Upper lobe of right lung (tissue), 1 donor: ENCODE measurements at regions not wholly inside any gene's neighbourhood (a gene's known extent, or its start where the extent isn't known, plus 50 kb on each side); places are given as distances from the start of the nearest gene placed in this dataset.

Experiments used
- ATAC-seq: fragments of 200-7000 bp; cut with Tn5 transposase; one replicate; pipeline ENCODE4 v1.9.1; 2020; ENCODE audit warnings: mild to moderate bottlenecking, moderate library complexity
- DNase-seq: peaks from one replicate; pipeline ENCODE4 v3.0.0-alpha.2; 2020
- H3K27ac ChIP-seq: fragments of 200-600 bp; one replicate; pipeline ENCODE4 v1.8.0; 2022
- H3K27me3 ChIP-seq: fragments of 200-600 bp; one replicate; pipeline ENCODE4 v1.8.0; 2022; ENCODE audit warnings: mild to moderate bottlenecking
- H3K36me3 ChIP-seq: fragments of 200-600 bp; one replicate; pipeline ENCODE4 v1.8.0; 2022
- H3K4me1 ChIP-seq: fragments of 200-600 bp; one replicate; pipeline ENCODE4 v1.8.0; 2022
- H3K4me3 ChIP-seq: fragments of 200-600 bp; one replicate; pipeline ENCODE4 v1.8.0; 2022; ENCODE audit warnings: mild to moderate bottlenecking
- H3K9me3 ChIP-seq: fragments of 200-600 bp; one replicate; pipeline ENCODE4 v1.8.0; 2022
- CTCF ChIP-seq: fragments of 200-600 bp; IDR thresholded peaks from one replicate; pipeline ENCODE4 v1.8.0; 2022; ENCODE audit warnings: antibody characterized with exemption
- intact Hi-C: fragments of 100-400 bp; cut with DNase I; formaldehyde crosslinking; loops from one replicate; pipeline ENCODE4 v1.11.0; 2022
- donor health status: DM: no; HTN: yes; CAD: no; lungs with severe emphysema.

- no peak for DNase-seq
- no peak for ATAC-seq
- peak overlapping the region; percentile 27 for H3K27ac ChIP-seq
- no peaks in the 10 kb centered on the region for H3K27me3 ChIP-seq
- H3K4me3 ChIP-seq: no peak overlapping the region
- TF ChIP-seq CTCF: no peak
- peaks cover 20% of the 10 kb centered on the region for H3K4me1 ChIP-seq
- intact Hi-C loops: no loop called here
- H3K36me3 ChIP-seq: no peaks in the 10 kb centered on the region
- H3K9me3 ChIP-seq: no peaks in the 10 kb centered on the region
These were observed 81.3 kb upstream of the BHLHE40 start for GRCh38 chr3:4897765-4898453.

- no peaks in the 10 kb centered on the region for H3K36me3 ChIP-seq
- ATAC-seq: no peak
- H3K4me1 ChIP-seq: peaks cover 20% of the 10 kb centered on the region
- no peak overlapping the region for H3K4me3 ChIP-seq
- intact Hi-C loops: no loop called here
- no peaks in the 10 kb centered on the region for H3K9me3 ChIP-seq
- TF ChIP-seq CTCF: no peak
- H3K27ac ChIP-seq: peak overlapping the region; percentile 27
- DNase-seq: no peak
- no peaks in the 10 kb centered on the region for H3K27me3 ChIP-seq
These were observed 80.6 kb upstream of the BHLHE40 start for GRCh38 chr3:4898454-4899313.

GRCh38 chr3:4899710-4900109 lies 79.5 kb upstream of the BHLHE40 start:
- intact Hi-C loops: no loop called here
- H3K4me3 ChIP-seq: no peak overlapping the region

GRCh38 chr3:4900298-4900697 lies 78.9 kb upstream of the BHLHE40 start:
- no peak for DNase-seq
- Histone ChIP-seq H3K27me3 (no peaks in the 10 kb centered on the region), H3K36me3 (no peaks in the 10 kb centered on the region), H3K4me3 (no peak overlapping the region), H3K4me1 (peaks cover 20% of the 10 kb centered on the region), H3K27ac (no peak overlapping the region), H3K9me3 (no peaks in the 10 kb centered on the region)
- intact Hi-C loops: no loop called here
- no peak for ATAC-seq
- no peak for TF ChIP-seq CTCF

More at GRCh38 chr3:4899710-4900109, 79.5 kb upstream of the BHLHE40 start:
- ATAC-seq: peak; percentile 36
- Histone ChIP-seq H3K9me3 (no peaks in the 10 kb centered on the region), H3K36me3 (no peaks in the 10 kb centered on the region), H3K27me3 (no peaks in the 10 kb centered on the region), H3K27ac (peak overlapping the region; percentile 6), H3K4me1 (peaks cover 20% of the 10 kb centered on the region)
- no peak for DNase-seq
- no peak for TF ChIP-seq CTCF

- DNase-seq (no peak), ATAC-seq (peak; percentile 42)
- no peak for TF ChIP-seq CTCF
- intact Hi-C loops: no loop called here
- Histone ChIP-seq H3K27me3 (no peaks in the 10 kb centered on the region), H3K4me3 (no peak overlapping the region), H3K9me3 (no peaks in the 10 kb centered on the region), H3K27ac (no peak overlapping the region), H3K36me3 (no peaks in the 10 kb centered on the region), H3K4me1 (peaks cover 5% of the 10 kb centered on the region)
These were observed 74.2 kb upstream of the BHLHE40 start for GRCh38 chr3:4904811-4905695.
